ENCODE measurements at regions not wholly inside any gene's neighbourhood (a gene's known extent, or its start where the extent isn't known, plus 50 kb on each side); places are given as distances from the start of the nearest gene placed in this dataset.

- no peak for DNase-seq (ENCODE audit: low read depth in 2 of 2)
Observed at GRCh38 chr15:35320158-35320780, 225.7 kb downstream of the DPH6 start.

GRCh38 chr15:35319354-35319753 lies 226.6 kb downstream of the DPH6 start:
- no peak for DNase-seq (ENCODE audit: low read depth in 2 of 2)

GRCh38 chr15:35317217-35317616 lies 228.7 kb downstream of the DPH6 start:
- DNase-seq (ENCODE audit: low read depth in 2 of 2): no peak

DNA sequence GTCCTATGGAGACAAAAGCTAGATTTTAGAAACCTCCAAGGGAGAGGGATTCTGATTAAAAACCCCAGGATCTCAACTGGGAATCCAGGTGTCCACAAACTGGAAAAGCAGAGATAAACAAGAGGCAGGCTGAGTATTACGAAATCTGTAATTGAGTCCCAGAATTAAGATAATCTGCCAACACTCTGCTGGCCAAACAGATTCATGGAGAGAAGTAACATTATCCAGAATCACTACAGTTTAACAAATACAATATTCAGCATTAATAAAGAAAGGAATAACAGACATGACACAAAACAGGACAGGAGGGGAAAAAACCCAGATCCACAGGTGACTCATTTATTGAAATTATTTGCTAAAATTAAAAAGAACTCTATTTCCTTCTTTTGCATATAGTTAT lies 227.2 kb upstream of the NANOGP8 start:
- no peak for DNase-seq (ENCODE audit: low read depth in 2 of 2)

DNA sequence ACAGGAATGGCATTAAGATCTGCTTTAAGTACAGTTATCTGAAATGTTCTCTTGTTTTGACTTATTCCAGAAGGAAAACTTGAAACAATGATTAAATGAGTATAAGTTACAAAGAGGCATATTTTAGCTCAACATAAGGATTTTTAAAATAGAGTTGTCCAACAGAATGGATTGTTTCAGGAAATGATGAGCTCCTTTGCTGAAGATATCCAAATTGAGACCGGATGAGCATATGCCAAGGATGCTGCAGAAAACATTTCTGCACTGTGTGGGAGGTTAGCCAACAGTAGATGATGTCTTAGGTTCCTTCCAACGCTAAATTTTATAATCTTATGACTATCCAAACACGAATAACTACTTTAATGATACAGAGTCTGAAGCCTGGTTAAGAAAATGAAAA lies 226.5 kb upstream of the NANOGP8 start:
- no peak for DNase-seq (ENCODE audit: low read depth in 2 of 2)

- DNase-seq (ENCODE audit: low read depth in 2 of 2): peak; percentile 18 to 21
Observed at GRCh38 chr15:35309886-35310285, 224.8 kb upstream of the NANOGP8 start.

- peak; percentile 90 to 94 for DNase-seq (ENCODE audit: low read depth in 2 of 2)
Observed at GRCh38 chr15:35308802-35309201, 223.7 kb upstream of the NANOGP8 start.

- DNase-seq (ENCODE audit: low read depth in 2 of 2): no peak
Observed at GRCh38 chr15:35307676-35308075, 222.6 kb upstream of the NANOGP8 start.

GRCh38 chr15:35307026-35307425 lies 221.9 kb upstream of the NANOGP8 start:
- DNase-seq (ENCODE audit: low read depth in 2 of 2): no peak

GRCh38 chr15:35306361-35306981 lies 221.4 kb upstream of the NANOGP8 start:
- peak; percentile 46 to 53 for DNase-seq (ENCODE audit: low read depth in 2 of 2)

- peak; percentile 81 to 83 for DNase-seq (ENCODE audit: low read depth in 2 of 2)
Observed at GRCh38 chr15:35305946-35306345, 220.9 kb upstream of the NANOGP8 start.

DNA sequence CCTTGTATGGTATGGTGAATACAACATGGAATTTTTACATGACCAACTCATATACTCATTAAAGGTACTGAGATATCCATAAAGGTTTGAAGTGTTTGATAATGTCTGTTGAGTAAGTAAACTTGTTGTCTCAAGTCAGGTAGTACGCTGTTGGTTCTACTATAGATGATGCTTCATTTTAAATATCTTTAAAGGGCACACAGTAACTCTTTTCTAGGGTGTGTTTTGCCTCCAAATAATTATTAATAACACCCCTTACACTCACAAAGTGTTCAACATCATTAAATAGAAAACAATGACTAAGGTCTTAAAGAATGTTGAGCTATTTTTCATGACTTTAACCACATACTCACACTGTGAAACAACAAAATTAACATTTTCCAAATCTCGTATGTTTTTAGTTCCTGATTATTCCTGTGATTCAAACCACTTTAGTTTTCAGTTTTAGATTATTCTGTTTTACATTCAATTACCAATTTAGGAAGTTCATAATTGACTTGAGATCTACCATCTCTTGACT lies 220.0 kb upstream of the NANOGP8 start:
- no peak for DNase-seq (ENCODE audit: low read depth in 2 of 2)

DNA sequence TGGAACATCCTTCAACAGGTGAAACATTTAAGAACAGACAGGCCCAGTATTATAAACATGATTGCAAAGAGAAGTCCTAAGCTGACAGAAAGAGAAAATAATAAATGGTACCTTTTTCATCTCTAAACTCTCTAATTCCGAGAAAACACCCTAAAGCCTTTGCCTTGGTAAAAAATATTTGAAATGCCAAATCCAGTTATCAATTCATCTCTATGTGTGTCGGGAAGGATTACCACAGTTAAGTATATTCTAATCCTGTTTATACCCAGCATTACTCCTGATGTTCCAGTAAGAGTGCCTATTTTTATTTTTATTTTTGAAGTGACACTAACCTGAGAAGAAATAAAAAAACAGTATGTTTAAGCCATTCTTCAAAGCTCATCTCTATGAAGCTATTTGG lies 219.3 kb upstream of the NANOGP8 start:
- no peak for DNase-seq (ENCODE audit: low read depth in 2 of 2)

DNA sequence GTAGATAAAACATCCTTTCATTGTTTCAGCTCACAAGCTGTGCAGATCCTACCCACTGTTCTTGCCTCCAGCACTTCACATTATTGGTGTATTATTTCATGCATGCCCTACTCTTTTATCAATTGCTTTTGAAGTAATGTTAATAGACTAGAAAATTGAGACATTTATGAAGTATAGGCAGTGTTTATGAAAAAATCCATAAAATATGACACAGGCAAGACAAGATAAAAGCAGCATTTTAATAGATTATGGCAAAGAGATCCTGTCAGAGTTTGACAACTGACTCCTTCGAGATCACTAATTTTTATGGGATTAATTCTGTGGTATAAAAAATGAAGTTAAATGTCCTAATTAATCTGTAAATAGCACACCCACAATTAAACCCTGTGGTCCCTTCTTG lies 217.2 kb upstream of the NANOGP8 start:
- no peak for DNase-seq (ENCODE audit: low read depth in 2 of 2)

GRCh38 chr15:35301088-35301487 lies 216.0 kb upstream of the NANOGP8 start:
- no peak for DNase-seq (ENCODE audit: low read depth in 2 of 2)

DNA sequence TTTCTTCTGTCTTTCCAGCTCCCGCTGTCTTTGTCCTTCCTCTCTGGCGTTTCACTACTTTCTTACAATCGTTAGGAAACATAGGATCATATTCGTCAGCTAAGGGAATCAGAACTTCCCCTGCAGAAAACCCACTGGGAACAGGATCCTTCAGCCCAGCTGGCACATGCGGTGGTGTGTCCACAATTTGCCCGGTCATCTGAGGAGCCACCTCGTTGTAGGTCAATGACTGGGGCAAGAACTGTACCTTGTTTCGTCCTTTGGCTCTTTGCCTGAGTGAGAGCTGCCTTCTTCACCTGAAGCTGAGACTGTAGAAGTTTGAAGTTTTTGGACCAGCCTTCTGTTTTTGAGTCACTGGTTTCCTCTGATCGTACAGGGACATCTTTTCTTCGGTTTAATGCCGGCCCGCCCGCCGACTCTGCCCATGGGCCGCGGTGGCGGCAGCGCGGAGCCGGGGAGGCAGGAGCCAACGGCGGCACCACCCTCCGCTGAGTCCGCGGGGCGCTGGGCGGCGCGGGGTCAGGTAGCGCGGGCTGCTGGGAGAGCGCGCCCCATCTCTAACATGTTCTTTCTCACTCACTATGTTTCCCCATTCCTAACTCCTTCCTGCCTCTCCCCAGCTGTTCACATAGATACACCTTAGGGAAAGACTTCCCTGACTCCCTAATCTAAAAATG lies 214.1 kb upstream of the NANOGP8 start:
- no peak for DNase-seq (ENCODE audit: low read depth in 2 of 2)

DNA sequence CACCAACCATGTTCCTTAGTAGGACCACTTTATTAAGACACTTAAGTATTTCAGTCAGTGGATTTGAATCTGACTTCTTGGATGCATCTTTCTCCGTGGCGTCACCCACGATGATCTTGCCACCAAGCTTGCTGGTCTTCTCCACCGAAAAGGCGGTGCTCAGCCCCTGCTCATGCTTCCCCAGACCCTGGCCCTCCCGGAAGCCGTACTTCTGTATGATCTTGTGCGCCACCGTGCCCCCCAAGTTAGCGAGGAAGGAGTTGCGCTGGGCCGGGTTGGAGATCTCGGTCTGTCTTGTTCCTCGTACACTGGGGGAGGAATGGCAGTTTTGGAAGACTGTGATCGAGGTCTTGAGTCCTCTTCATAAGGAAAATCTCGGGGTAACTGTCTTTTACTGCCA lies 213.4 kb upstream of the NANOGP8 start:
- no peak for DNase-seq (ENCODE audit: low read depth in 2 of 2)

GRCh38 chr15:35293353-35294130 lies 208.4 kb upstream of the NANOGP8 start:
- no peak for DNase-seq (ENCODE audit: low read depth in 2 of 2)

- DNase-seq (ENCODE audit: low read depth in 2 of 2): no peak
Observed at GRCh38 chr15:35290301-35290721, 205.2 kb upstream of the NANOGP8 start.

GRCh38 chr15:35289024-35289617 lies 204.0 kb upstream of the NANOGP8 start:
- peak; percentile 48 to 50 for DNase-seq (ENCODE audit: low read depth in 2 of 2)

DNA sequence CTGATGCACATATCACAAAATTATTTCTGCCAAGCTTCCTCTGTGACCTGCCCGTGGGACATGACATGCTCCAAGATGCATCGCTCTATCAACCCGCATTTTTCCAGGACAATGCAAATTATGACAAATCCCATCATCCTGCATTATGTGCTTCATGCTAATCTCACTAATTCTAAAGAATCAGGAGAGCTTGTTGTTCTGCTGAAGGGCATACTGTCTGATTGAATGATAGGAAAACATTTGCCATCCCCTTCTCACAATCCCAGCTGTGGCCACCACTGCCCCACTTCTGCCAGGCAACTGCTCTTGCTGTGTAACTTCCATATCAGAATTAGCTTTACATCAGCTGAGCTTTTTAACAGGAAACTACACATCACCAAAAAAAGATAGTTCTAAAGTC lies 203.5 kb upstream of the NANOGP8 start:
- no peak for DNase-seq (ENCODE audit: low read depth in 2 of 2)

- DNase-seq (ENCODE audit: low read depth in 2 of 2): no peak
Observed at GRCh38 chr15:35286721-35287120, 201.6 kb upstream of the NANOGP8 start.
